Medulla oblongata (tissue), 1 donor: ENCODE measurements at regions not wholly inside any gene's neighbourhood (a gene's known extent, or its start where the extent isn't known, plus 50 kb on each side); places are given as distances from the start of the nearest gene placed in this dataset.

Experiments used
- DNase-seq: peaks from one replicate; pipeline ENCODE4 v3.0.0-alpha.2; 2015; ENCODE audit errors: extremely low spot score

GRCh38 chr5:14017904-14018303 is 73.4 kb upstream of the DNAH5 start:
- no peak for DNase-seq

- DNase-seq = no peak
Observed at GRCh38 chr5:14016549-14016948, 72.1 kb upstream of the DNAH5 start.

- peak; percentile 77 for DNase-seq
Observed at GRCh38 chr5:14011089-14012020, 66.9 kb upstream of the DNAH5 start.

GRCh38 chr5:14009575-14009974 is 65.1 kb upstream of the DNAH5 start:
- no peak for DNase-seq

GRCh38 chr5:14008819-14009311 is 64.4 kb upstream of the DNAH5 start:
- DNase-seq = no peak

GRCh38 chr5:14006823-14007520 is 62.5 kb upstream of the DNAH5 start:
- DNase-seq = no peak

GRCh38 chr5:14004598-14005394 is 60.3 kb upstream of the DNAH5 start:
- no peak for DNase-seq

- DNase-seq = peak; percentile 20
Observed at GRCh38 chr5:14003936-14004335, 59.4 kb upstream of the DNAH5 start.

- no peak for DNase-seq
Observed at GRCh38 chr5:14003513-14003912, 59.0 kb upstream of the DNAH5 start.

- no peak for DNase-seq
Observed at GRCh38 chr5:13998254-13998653, 53.8 kb upstream of the DNAH5 start.

GRCh38 chr5:13997514-13997913 is 53.0 kb upstream of the DNAH5 start:
- no peak for DNase-seq

- DNase-seq = no peak
Observed at GRCh38 chr5:13994621-13995253, 50.2 kb upstream of the DNAH5 start.
